ENCODE measurements at regions not wholly inside any gene's neighbourhood (a gene's known extent, or its start where the extent isn't known, plus 50 kb on each side); places are given as distances from the start of the nearest gene placed in this dataset.

- DNase-seq: no peak
- Histone ChIP-seq H3K27me3 (ENCODE audit: low read depth) (no peaks in the 10 kb centered on the region), H3K9me3 (replicated peaks) (peaks cover 36% of the 10 kb centered on the region), H3K4me1 (no peaks in the 10 kb centered on the region), H3K36me3 (no peaks in the 10 kb centered on the region), H3K4me3 (no peak overlapping the region), H3K27ac (replicated peaks) (no peak overlapping the region)
- TF ChIP-seq CTCF (IDR thresholded peaks at IDR 0.05; ENCODE audit: borderline replicate concordance): no peak
- intact Hi-C loops (cut with micrococcal nuclease): no loop called here
Measured at GRCh38 chr10:85284778-85285770, 956.7 kb downstream of the CCSER2 start.

GRCh38 chr10:85293483-85293882 lies 965.1 kb downstream of the CCSER2 start:
- intact Hi-C loops (cut with micrococcal nuclease): no loop called here

GRCh38 chr10:85311613-85312337 lies 983.4 kb downstream of the CCSER2 start:
- DNase-seq: no peak
- no peak for TF ChIP-seq CTCF (IDR thresholded peaks at IDR 0.05; ENCODE audit: borderline replicate concordance)
- H3K4me3 ChIP-seq: no peak overlapping the region

More at GRCh38 chr10:85293483-85293882, 965.1 kb downstream of the CCSER2 start:
- Histone ChIP-seq H3K27me3 (ENCODE audit: low read depth) (no peaks in the 10 kb centered on the region), H3K27ac (replicated peaks) (no peak overlapping the region), H3K4me3 (no peak overlapping the region), H3K36me3 (no peaks in the 10 kb centered on the region), H3K4me1 (no peaks in the 10 kb centered on the region), H3K9me3 (replicated peaks) (peaks cover 35% of the 10 kb centered on the region)
- DNase-seq: no peak
- TF ChIP-seq CTCF (IDR thresholded peaks at IDR 0.05; ENCODE audit: borderline replicate concordance): no peak

GRCh38 chr10:85315657-85316056 lies 987.3 kb downstream of the CCSER2 start:
- H3K36me3 ChIP-seq: no peaks in the 10 kb centered on the region
- no peaks in the 10 kb centered on the region for H3K9me3 ChIP-seq (replicated peaks)
- no peak overlapping the region for H3K4me3 ChIP-seq
- no peak for DNase-seq
- peaks cover 16% of the 10 kb centered on the region for H3K4me1 ChIP-seq
- no peaks in the 10 kb centered on the region for H3K27me3 ChIP-seq (ENCODE audit: low read depth)
- no peak for TF ChIP-seq CTCF (IDR thresholded peaks at IDR 0.05; ENCODE audit: borderline replicate concordance)
- intact Hi-C loops (cut with micrococcal nuclease): no loop called here
- H3K27ac ChIP-seq (replicated peaks): no peak overlapping the region

More at GRCh38 chr10:85311613-85312337, 983.4 kb downstream of the CCSER2 start:
- no peaks in the 10 kb centered on the region for H3K9me3 ChIP-seq (replicated peaks)
- intact Hi-C loops (cut with micrococcal nuclease): no loop called here
- H3K27me3 ChIP-seq (ENCODE audit: low read depth): no peaks in the 10 kb centered on the region
- no peaks in the 10 kb centered on the region for H3K4me1 ChIP-seq
- no peak overlapping the region for H3K27ac ChIP-seq (replicated peaks)
- no peaks in the 10 kb centered on the region for H3K36me3 ChIP-seq

- Histone ChIP-seq H3K27ac (replicated peaks) (no peak overlapping the region), H3K4me1 (peaks cover 16% of the 10 kb centered on the region), H3K9me3 (replicated peaks) (no peaks in the 10 kb centered on the region), H3K27me3 (ENCODE audit: low read depth) (no peaks in the 10 kb centered on the region), H3K4me3 (no peak overlapping the region), H3K36me3 (no peaks in the 10 kb centered on the region)
- intact Hi-C loops (cut with micrococcal nuclease): no loop called here
- TF ChIP-seq CTCF (IDR thresholded peaks at IDR 0.05; ENCODE audit: borderline replicate concordance): no peak
- no peak for DNase-seq
Measured at GRCh38 chr10:85316276-85316675, 987.9 kb downstream of the CCSER2 start.

Data from left ventricle myocardium inferior (tissue), 1 donor.